NCI-H2196 treated with DMSO at 0.1 percent for 48 hours (cell line): ENCODE measurements at regions not wholly inside any gene's neighbourhood (a gene's known extent, or its start where the extent isn't known, plus 50 kb on each side); places are given as distances from the start of the nearest gene placed in this dataset.

Source experiments
- DNase-seq: peaks from one replicate; lab custom pipeline; 2025; ENCODE audit not compliant: unreplicated experiment; lab: John Stamatoyannopoulos, UW

DNA sequence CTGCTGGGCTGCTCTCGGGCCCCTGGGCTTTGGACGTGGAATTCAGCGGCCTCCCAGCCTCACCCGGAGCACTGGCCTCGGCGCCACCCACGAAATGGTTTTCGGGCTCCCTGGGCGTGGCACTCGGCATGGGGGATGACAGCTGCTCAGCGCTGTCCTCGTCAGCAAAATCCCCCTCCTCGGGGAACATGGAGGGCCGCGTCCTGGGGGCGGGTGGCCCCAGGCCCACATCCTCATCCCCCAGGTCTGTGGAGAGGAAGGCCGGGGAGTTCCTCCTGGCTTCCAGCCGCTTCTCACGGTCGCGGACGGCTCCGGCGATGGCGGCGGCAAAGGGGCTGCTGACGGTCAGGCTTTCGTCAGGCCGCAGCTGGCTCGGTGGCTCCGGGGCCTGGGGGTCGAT, 88.4 kb downstream of the CTTN start:
- no peak for DNase-seq

DNA sequence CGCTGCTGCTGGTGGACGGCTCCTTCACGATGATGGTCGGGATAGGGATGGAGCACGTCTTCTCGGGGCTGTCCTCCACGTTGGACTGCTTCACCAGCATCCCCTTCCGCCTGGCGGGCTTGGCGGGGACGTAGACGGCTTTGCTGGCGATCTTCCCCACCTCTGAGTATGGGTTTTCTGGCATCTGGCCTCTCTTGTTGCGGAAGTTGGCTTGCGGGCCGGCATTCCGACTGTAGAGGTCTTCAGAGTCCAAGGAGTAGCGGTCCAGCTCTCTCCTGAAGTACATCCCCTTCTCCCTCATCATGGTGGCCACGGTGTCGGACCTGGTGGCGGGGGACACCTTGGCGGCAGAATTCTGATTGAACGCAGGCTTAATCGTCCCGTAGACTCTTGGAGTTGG, 88.8 kb downstream of the CTTN start:
- DNase-seq, result no peak

DNA sequence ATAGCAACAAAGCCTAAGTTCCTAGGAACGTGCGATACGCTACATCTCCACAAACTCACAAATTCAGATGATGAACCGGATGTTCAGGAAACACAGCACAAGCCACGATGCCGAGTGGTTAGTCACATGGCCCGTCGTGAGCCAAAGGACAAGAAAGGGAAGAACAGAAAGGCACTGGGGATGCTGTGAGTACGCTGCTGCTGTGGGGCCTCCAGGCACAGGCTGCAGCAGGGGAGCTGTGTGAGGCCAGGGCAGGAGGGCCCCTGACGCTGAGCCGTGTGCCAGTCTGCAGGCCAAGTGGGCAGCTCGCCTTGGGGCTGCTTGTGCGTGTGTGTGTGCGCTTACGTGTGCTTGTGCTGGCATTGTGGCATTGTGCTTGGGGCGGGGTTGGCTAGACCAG, 89.4 kb downstream of the CTTN start:
- DNase-seq, result no peak

DNA sequence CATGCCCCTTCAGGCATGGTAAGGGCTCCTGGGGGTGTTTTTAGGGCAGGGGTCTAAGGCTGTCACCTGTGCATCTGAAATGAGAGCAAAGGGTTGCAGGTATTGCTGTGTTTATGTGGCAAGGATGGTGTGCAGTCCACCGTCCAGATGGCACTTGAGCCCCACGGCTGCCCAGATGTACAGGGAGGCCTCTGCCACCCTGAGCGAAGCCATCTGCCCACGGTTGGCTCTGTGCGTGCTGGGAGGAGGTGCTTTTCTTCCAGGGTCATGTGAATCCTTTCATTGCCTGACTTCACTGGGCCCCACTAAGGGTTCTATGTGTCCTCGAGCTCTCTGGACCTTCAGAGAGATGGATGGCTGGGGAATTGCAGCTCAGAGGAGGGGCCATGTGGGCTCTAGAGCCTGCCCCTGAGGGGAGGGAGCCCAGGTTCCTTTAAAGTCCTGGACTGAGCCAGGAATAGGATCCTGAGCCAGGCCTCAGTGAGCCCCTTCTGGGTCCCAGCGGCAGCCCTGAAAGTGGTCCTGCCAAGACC, 89.9 kb downstream of the CTTN start:
- no peak for DNase-seq

DNA sequence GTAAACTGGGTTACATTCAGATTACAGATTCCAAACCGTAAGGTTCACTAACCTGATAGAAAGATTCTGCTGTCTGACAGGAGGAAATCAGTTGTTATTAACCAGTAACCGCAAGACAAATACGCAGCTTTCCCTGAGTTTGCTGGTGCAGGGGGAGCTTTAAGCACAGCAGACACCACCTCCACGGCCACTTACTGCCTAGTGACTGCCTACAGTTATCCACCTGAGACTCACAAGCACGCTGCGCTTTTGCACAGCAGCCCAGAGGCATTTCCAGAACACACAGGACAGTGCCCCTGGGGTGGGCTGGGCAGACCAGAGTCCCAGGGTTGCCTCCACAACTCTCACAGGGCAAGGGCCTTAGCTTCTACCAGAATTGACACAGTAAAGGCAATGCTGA, 90.9 kb downstream of the CTTN start:
- no peak for DNase-seq

DNA sequence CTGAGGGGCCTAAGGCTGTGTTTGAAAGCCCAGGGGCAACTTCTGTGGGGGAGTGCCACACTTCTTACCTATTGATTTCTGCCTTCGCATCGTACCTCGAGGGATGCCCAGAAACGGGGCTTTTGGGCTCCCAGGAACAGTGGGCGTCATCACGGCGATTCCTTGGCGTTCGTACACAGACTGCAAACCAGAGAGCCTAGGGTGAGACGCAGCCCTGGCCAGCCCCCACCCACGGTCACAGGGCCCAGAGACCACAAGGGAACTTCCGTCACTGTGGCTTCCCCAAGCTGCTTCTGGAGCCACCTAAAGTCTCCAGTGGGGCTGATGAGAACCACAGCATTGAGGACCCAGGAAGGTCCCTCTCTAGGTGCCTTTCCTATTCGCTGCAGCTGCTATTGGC, 91.9 kb downstream of the CTTN start:
- DNase-seq, result no peak

DNA sequence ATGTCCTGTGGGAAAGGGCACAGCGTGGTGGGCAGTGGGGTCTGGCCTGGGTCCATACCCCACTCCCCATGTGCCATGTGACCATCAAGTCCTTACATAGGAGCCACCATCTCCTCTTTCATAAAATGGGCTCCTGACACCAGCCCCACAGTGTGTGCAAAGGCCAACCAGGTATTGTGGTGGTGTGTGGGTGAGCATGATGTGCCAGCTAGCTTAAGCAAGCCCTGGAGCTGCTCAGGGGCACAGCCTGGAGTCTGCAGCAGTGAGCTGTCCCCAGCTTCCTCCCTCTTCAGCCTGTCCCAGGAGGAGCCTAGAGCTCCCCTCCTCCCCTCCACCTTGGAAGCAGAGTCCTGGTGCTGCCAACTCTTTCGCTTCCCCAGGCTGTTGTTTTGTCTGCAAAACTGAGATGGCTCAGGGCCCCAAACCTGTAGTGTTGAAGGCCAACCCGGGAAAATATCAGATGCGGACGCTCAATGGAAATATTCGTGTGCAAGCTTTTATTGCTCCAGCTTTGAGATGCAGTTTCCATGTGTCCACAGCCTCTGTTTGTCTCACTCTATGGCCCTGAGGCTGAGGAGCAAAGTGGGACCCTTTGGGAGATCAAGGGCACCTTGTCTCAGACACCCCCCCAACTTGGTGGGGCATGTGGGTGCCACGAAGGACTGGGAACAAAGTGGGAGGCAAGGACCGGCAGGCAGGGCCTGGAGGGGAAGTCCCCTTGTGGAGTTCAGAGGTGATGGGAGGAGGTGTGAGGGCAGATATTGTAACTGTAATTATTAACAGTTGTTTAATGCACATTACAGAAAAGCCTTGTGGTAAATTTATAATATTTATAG, 92.6 kb downstream of the CTTN start:
- DNase-seq, result no peak

DNA sequence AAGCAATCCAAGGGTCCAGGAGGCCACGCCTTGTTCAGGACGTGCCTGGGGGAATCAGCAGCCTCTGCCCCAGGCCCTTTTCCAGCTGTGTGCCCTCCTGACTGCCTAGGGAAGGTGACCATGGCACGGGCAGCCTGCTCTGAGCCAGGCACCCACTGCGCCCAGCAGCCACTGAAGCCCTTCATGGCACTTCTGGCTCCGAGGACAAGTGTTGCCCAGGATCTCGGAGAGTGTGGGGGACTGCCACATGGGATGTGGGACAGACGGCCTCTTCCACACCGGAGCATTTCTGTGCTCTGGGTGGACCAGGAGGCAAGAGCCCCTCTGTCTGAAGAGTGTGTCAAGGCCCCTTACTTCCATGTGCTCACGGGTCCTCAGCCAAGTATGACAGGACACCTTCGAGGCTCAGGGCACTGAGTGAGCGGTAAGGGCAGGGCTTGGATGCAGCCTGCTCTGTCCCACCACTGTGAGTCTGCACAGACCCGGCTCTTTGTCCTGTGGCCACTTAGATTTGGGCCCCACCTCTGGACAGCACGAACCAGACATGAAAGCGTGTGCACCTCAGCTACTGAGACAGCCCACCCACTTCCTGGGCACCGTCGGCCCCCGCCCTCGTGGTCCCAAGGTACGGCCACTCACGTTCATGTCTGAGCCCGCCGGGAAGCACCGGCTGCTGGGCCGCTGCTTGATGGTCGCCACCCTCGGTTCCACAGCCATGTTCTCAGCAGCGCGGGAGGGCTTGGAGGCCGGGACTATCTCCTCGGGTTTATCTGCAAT, 93.6 kb downstream of the CTTN start:
- DNase-seq, result no peak

DNA sequence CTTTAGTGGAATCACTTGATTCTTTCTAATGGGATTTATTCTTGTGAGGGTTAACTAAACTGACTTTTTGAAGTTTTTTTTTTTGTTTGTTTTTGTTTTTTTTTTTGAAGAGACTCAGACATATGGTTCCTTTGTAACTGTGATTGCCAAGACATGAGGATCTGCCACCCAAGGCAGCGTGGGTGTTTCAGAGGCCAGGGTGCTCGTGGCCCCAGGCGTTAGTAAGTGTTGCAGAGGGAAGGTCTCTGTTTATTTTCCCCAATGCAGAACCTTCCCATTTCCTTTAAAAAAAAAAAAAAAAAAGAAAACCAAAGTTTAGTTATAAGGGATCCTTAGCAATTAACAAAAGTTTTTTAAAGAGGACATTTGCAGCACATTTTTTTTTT, 94.8 kb downstream of the CTTN start:
- no peak for DNase-seq

DNA sequence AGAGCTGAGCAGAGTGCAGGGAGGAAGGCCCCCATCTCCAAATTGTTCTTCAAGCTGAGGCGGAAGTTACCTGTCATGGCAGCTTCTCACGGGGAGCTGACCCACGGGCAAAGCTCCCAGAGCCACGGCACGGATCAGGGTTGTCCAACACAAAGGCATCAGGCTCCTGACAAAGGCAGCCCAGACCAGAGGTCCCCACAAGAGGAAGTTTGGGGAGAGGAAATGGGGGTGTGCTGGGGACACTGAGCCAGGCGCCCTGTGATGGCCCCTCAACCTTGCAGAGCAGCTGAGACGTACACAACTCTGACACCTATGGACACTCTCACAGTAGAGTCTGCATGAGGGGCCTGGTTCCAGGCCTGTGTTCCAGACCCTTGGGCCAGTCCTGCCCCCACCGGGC, 95.6 kb downstream of the CTTN start:
- no peak for DNase-seq

DNA sequence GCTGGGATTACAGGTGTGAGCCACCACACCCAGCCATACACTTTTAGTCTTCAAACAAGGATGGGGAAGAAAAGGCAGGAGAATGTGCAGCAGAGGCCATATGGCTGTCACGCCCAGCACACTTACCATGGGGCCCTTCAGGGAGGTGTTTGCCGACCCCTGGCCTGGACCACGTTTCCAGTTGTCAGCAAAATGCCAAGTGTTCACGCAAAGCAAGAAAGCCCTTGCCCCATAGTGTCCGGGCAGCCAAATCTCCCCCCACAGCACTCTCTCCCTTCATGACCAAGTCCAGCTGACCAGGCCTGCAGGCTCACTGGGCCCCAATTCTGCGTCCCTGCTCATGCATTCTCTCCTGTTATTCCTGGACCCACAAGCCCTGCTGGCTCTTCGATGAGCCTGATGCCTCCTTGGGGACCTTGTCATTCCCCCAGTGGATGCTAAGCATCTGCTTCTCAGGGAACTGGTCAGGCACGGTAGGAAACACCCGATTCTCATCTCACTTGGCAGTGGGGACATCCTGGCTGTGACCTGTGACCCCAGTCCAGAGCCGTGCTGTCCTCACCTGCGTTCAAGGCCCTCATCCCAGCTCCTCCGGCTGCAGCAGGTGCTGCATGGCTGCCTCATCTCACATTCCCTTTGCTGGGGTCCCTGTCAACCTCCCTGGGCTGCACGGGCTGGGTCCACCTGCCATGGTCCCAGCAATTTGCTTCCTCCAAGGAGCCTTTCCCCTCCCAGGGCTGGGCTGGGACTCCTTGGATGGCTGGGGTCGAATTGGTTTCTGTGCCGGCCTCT, 96.4 kb downstream of the CTTN start:
- DNase-seq, result no peak

DNA sequence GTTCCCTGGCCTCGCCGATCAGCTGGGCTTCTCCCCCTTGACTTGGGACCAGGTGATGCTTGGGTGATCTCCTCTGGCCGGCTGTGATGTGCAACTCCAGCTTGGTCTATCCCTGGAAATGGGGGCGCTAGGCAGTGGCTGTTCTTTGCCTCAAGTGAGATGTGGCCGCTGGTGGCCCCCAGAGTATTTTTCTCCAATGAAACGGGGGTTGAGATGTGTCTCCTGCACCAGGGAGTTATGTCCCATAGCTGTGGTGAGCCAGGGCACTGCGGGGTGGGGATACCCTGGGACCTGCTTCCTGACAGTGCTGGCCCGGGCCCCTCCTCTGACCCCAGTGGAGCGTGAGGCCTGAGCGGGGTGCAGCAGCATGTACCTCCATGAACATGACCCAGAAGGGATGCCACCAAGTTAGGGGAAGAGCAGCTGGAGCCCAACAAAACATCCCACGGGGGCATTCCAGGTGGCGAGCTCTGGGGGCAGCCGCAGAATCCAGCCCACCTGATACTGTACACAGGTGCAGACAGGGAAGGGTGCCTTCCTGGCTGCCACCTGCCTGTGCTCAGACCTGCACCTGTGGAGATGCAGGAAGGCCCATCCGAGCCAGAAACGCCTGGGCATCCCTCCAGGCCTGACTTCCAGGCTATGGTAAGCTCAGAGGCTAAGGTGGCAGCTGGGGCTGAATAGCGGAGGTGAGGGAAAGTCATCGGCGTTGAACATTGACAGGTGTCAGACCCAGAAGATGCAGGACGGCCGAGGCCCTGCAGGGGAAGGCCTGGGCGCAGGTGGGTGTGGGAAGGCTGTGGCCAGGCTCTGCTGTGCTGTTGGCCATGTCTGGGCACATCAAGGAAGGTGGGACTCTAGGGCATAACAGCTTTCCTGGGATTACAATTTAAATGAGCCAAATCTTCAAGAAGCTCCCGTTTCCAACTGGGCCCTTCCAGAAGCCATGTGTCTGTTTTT, 97.3 kb downstream of the CTTN start:
- DNase-seq, result peak; percentile 63

DNA sequence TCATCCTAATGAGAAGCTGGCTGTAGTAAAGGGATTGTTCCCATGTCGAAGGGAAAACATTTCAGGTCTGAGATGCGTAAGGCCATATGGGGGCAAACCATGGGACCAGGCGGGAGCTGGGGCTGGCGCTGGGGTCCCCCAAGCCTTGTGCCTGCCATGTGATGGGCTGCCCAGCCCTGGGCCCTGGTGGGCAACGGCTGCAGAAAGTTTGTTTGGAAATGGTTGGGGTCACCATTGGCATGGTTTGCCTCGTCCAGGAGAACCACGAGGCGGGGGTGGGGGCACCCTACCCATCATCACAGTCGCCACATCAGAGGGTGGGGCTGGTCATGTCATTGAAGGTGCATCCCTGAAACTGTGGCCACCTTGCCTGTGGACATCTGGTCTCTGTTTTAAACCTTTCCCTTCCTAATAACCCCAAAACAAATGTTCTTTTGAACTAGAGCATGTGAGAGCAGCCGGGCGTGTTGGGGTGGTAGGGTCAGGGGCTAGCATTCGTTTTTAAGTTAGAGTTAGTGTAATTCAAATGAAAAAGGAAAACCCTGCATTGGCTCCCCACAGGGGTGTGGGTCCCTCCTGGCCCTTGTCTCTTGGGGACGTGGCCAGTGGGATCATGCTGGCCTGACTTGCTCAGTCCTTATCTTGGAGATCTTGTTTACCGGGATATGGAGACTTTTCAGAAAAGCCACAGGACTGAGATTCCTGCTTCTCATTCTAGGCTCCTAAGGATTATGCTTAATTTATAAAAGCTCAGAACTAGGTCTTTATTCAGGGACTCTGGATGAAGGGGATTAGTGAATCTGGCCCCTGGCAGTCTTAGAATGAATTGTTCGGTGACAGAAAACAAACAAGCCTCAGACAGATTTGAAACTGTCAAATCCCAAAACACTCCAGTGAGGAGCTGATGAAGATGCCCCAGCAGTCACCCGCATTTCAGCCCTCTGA, 98.5 kb downstream of the CTTN start:
- DNase-seq, result no peak

DNA sequence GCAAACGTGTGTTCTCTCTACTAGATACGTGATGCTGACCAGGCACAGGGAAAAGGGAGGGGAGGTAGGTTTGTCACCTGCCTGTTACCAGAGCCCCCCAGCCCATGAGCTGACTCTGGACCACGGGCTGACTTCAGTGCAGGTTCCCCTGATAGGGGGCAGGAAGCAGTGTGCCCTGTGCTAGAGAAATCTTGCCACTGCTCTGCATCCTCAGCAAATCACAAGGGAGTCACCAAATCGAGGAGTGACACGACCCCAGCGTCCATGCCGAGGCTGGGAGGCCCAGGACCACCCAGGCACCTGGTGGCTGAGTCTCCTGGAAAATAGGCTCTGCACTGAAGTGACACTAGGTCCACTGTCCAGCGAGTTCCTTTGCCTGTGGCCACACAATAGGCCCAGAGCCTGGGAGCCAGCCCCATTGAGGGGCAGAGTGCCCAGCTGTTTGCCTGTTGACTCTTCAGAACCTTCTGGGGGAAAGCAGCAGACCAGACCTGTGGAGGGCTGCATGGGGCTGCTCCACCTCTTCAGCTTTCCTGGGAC, 99.3 kb downstream of the CTTN start:
- DNase-seq, result no peak

DNA sequence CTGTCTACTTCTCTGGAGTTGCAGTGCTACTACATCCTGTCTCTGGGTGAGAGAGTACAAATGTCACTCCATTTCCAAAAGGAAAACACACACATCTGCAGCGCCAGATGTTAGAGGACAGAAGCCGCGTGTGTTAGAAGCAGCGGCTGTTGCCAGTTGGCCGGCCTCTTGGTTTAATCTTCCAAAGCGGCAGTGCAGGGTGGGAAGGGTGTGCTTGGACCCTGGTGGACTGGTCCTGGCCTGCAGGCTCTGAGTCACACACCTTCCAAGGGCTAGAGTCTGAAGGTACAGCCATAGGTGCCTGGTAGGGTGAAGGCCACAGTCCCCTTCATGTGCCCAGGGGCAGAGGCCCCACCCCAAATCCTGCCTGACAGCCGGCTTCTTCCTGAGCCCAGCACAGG, 99.8 kb downstream of the CTTN start:
- no peak for DNase-seq

DNA sequence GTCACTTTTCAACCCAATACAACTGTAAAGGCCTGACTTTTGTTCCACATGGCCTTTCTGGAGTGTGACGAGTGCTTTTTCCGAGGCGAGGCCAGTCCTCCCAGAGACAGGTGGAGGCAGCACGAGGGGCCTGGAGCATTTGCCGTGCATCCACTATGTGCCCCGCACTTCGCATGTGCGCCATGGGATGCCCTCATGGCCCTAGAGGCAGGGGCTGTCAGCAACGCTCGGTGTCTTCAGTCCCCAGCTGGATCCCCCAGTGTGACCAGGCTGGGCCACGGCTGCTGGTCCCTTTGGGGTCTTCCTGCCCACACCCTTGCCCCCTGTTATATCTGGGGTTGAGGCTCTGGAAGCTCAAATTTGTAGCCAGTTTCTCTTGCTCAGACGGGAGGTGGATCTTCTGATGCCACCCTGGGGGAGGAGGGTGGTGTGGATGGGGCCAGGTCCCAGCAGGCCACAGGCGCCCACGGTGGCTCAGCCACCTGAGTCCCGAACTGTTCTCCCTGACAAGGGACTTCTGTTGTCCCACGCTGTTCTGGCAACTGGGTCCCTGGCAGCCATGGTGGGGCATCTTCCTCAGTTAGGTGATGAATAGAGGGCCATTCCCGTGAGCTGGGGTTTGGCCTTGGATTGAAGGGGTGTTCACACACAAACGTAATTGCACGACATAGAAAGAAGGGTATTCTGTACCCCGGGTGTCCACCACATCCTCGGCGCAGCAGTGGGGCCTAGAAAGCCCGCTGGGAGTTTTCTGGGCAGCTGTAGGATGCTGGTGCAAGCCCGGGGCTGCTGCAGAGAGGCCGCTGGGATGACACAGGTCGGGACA, 100.9 kb downstream of the CTTN start:
- DNase-seq, result no peak

DNA sequence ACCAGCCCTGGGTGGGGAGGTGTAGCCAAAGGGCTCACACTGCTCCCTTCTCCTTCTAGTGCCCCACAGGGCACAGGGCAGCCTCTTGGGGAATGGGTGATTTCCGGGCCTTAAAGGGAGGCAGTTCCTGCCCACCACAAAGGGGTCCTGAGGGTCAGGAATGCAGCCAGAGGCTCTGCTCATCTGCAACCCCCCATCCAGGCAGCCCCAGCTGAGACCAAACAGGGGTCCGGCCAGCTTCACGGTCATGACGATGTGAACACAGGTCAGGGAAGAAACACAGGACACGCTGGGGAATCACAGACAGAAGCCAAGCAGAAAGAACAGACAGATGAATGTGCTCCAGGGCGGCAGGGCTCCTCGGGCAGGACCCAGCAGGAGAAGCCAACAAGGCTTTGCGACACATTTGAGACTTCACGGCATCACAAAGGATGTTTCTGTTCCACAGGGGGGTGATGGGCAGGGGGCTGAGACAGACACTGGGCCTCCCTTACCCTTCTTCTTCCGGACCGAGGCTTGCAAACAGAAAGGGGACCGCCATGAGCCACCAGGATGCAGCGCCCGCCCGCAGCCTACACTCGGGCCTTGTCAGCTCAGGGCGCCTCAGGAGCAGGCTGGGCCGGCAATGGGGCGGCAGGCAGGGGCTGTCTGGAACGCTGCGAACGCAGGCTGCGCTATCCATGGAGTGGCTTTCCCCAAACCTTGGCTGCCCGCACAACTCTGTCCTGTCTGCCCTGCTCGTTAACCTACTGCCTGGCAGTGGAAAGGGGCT, 101.9 kb downstream of the CTTN start:
- no peak for DNase-seq
